Fibroblast of lung (primary cell): ENCODE measurements at regions not wholly inside any gene's neighbourhood (a gene's known extent, or its start where the extent isn't known, plus 50 kb on each side); places are given as distances from the start of the nearest gene placed in this dataset.

Experiments
- CTCF ChIP-seq, 2 donors: IDR thresholded peaks in 1 of 2; conservative IDR thresholded peaks in 1 of 2; 1 replicate in 1 of 2; 2 replicates in 1 of 2; pipeline ENCODE4 v1.5.1; 2011 to 2012; ENCODE audit warnings: low read length in 2 of 2, control low read depth in 1 of 2, inconsistent platforms in 1 of 2, low read depth in 1 of 2, mild to moderate bottlenecking in 1 of 2
- EZH2 ChIP-seq: IDR thresholded peaks from 2 replicates; pipeline ENCODE4 v1.5.1; 2012; ENCODE audit warnings: low read length, control low read depth, mild to moderate bottlenecking; ENCODE audit errors: missing control alignments

- no peak for TF ChIP-seq CTCF (conservative IDR thresholded peaks at IDR 0.05 in 1 of 2, IDR thresholded peaks at IDR 0.05 in 1 of 2; ENCODE audit: low read depth in 1 of 2, low read length in 2 of 2)
- TF ChIP-seq EZH2, result no peak
Measured at GRCh38 chr6:113067612-113068275, 720.6 kb downstream of the RFPL4B start.
